Left hindlimb (tissue), 1 donor: ENCODE measurements at regions not wholly inside any gene's neighbourhood (a gene's known extent, or its start where the extent isn't known, plus 50 kb on each side); places are given as distances from the start of the nearest gene placed in this dataset.
"Not testable (repeated sequence)": the region's sequence is repeated elsewhere in the genome, so short reads cannot be mapped to it uniquely, and the experiment has no call there.

Experiments used
- DNase-seq: peaks from one replicate; pipeline ENCODE4 v3.0.0-alpha.2; 2018

DNA sequence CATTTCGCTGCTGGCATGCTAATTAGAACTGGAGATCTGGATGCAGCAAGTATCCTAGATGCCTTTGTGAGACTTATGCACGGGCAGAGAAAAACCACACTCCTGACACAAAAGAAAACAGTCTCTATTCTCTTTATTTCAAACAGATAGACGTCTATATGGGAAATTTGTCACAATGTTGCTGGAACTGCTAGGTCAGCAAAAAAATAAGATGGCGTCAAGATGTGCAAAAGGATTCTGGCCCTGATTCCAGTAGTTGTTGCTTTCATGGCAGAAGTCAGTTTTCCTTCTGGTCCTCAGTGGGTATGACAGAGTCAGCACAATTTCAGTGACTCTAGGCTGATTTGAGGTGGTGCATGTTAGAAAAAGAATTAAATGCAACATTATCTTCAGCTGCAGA is 1068.0 kb downstream of the SLITRK5 start:
- DNase-seq = no peak

DNA sequence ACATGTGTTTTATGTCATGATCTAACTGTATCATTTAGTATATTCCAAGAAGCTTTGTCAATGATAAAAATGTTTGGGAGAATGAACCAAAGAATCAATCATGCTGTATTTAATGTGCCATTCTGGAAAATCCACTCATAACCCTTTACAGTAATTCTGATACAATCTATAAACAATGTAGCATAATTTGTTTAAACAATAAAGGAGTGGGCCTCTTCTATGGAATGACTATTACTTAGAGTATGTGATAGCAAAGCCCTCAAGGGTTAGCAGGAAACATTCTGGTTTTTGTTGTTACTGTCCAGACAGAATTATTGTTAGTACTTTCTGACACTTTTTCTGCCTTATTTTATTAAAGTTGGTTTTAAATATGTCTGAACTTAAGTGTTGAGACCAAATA is 1073.1 kb downstream of the SLITRK5 start:
- DNase-seq = no peak

DNA sequence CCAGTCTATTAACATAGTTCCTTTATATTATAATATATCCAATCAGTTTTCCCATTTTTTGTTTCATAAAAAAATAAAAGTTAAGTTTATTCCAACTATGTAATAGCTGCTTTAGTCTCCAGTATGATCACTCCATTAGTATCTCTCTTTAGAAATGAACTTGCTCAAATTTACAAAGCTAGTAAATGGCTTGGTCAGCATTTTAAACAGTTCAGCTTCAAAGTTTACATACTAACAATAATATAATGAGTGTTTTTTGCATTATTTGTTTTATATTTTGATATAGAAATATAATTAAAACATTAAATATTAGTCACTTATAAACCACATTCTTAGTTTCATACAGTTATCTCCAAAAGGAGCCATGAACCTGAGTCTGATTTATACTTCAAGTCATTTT is 1073.8 kb downstream of the SLITRK5 start:
- no peak for DNase-seq

DNA sequence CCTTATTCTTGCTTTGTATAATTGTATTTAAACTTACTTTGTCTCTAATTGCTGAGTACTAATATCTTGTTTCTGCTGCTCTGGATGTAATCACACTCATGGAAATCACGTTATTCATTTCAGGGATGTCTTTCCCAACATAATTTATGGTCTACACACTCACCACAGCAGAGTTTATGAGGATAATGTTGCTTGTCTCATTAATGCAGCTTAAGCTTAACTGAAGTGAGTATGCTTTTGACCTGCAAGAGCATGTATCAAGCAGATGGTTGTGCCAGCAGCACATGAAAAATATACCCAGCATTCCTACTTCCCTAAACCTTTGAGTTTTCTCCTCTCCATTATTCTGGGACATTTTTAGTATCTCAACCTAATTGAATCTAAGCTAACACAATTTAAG is 1080.9 kb downstream of the SLITRK5 start:
- no peak for DNase-seq

DNA sequence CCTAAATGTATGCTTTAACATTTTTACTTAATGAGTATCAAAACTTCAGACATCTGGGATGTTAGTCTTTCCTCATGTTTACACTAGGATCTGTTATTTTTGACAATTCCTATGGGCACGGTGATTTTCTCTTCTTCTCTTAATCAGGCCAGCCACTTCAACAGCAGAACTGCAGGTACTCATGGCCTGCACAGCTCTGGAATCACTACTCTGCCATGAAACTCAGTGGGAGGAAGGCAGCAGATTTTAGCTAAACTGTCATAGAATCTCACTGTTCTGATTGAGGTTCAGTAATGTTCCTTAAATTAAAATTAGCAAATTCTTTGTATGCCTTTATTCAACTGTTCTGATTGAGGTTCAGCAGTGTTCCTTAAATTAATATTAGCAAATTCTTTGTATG is 1083.0 kb downstream of the SLITRK5 start:
- DNase-seq = no peak

DNA sequence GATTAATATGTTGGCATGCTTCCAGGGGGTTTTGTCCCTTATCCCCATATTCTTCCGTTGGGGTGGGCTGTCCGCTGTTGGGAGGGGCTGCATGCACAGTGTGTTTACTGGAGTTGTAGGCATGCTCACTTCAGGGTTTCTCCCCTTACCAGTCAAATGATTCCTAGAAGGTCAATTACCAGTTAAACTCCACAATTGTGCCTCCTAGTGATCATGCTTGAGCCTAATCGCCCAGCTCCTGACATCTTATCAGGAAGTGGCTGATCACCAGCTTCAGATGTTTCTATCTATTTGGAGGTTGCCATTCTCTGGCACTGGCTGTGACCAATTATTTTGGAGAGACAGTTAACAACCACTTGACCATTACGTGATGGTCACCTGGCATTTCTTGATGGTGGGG is 1090.0 kb downstream of the SLITRK5 start:
- no peak for DNase-seq

DNA sequence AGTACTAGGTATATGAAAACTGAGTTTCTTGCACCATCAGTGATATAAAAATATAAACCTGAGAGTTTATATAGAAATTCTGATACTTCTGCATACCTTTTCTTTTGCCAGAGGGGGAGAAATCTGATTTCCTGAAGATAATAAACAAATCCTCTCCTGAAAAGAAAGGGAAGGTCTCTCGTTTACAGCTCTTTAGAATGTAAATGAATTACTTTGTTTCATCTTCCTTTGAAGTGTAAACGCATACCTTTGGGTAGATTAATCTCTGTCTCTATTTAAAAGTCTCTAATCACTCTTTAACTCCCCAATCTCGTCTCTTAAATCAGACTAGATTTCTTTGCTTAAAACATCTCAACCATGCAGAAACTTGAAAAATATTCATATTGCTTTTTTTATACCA is 1092.9 kb downstream of the SLITRK5 start:
- DNase-seq = no peak

DNA sequence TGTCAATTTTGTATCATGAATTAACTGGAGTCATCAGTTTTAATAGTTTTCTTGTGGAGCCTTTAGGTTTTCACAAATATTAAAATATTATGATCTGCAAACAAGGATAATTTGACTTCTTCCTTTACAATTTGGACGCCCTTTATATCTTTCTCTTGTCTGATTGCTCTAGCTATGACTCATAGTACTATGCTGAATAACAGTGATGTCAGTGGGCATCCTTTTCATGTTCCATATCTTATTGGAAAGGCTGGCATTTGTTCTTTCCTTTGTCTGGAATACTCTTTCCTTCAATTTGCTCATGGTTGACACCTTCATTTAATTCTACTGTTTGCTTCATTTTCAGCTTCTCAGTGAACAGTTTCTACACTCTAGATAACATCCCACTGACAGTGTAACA is 1129.3 kb downstream of the SLITRK5 start:
- DNase-seq = no peak

DNA sequence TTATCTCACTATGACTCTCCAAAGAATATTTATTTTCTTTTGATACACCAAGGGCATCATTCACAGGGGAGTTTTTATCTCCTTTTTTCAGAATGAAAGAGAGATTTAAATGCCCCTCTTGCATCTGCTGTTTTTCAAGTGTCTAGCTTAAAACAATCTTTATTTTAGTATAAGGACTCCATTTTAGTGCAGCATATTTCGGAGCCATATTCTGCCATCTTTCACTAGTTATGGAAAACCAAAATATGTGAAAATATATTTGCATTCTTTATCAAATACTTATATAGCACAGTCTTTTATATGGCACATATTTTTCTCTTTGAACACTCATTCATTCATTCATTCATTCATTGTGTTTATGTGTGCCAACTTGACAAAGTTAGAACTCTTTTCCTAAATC is 1130.2 kb downstream of the SLITRK5 start:
- no peak for DNase-seq

DNA sequence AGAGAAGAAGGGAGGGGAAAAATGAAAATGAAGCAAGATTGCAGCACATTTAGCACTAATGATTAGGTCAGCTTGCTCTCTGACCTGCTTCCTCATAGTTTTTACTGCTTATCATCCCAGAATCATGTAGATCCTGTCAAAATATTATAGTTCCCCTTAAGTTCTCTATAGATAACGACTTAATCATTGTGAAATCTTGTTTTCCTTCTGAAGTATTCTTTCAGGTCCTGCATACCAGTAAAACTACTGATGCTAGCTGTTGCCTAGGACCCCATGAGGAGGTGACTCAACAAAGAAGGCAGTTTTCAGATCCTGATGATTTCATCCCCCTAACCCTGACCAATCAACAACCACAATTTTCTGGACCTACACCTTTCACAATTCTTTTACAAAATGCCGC is 1131.7 kb downstream of the SLITRK5 start:
- DNase-seq = no peak

DNA sequence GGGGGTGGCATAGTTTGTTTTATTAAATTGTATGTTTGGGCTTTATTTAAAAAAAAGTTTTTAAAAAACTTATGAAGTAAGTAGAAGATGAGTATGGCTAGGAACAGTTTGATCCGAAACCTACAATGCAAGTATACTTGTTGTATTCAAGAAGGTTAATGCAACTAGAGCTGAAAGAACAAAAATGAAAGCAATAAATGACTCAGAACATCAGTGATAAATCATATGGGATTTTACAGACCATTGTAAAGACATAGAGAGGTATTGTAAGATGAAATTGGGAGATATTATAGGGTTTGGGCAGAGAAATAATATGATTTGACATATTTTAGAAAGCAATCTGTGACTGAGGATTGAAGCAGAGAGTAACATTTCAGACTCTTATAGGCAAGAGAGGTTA is 1135.3 kb downstream of the SLITRK5 start:
- DNase-seq = no peak

DNA sequence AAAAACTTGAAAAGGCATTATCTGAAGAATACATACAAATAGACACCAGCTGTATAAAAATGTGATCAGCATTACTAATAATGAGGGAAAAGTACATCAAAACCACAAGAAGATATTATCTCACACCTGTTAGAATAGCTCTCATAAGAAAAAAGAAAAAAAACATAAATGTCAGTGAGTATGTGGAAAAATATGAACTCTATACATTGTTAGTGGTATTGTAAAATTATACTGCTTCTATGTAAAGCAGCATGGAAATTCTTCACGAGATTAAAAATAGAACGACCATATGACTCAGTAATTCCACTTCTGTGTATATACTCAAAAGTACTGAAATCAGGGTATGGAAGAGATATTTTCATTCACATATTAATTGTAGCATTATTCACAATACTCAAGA is 1146.4 kb downstream of the SLITRK5 start:
- DNase-seq = no peak

DNA sequence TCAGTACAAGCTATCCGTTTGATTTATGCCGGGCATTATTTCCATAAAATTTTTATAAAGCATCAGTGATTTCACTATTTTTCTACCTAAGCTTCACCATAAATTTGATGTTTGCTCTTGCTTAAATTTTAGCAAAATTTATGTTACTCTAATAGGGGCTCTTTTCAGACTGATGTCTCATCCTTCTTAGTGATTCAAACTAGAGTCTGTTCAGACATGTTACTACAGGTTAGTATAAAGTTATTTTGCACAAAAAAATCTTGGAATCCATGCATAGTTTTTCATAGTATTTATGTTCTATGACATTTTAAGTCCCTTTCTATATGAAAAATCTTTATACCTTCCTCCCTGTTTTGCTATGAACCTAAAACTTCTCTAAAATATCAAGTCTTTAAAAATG is 1151.9 kb downstream of the SLITRK5 start:
- no peak for DNase-seq

DNA sequence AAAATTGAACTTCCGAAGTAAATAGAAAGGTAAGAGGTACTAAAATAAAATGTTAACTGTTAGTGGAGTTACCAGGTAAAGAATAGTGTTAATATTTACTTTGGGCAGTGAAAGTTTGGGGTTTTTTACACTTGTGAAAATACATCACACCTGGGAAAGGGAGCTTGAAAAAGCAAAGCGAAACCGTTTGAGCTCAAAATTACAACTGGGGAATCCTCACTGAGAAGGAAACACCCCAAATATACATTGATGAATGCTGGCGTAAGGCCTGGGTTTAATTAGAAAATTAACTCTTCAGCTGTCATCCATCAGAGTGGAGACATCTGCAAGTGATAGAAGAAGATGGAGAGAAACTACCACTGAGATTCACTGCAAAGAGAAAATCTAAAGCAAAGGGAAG is 1153.0 kb downstream of the SLITRK5 start:
- DNase-seq = no peak

DNA sequence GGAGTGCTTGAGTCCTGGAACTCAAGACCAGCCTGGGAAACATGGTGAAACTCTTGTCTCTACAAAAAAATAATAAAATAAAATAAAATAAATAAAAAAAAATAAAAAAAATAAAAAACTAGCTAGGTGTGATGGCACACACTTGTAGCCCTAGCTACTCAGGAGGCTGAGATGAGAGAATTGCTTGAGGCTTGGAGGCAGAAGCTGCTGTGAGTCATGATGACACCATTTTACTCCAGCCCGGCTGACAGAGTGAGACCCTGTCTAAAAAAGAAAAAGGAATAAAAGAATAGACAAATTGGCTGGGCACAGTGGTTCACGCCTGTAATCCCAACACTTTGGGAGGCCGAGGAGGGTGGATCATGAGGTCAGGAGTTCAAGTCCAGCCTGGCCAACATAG is 1168.9 kb downstream of the SLITRK5 start:
- DNase-seq = no peak

DNA sequence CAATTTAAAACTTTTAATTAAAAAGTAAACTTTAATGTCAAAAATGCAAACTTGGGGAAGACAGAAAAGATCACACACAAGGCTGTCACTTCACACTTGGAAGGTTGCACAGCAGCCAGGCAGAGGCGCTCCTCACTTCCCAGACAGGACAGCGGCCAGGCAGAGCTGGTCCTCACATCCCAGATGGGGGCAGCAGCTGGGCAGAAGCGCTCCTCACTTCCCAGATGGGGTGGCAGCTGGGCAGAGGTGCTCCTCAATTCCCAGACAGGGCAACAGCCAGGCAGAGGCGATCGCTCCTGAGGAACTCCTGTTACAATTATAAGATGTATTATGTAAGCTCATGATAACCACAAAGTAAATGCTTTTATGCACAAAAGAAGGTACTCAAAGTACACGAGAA is 1181.1 kb downstream of the SLITRK5 start:
- not testable (repeated sequence) for DNase-seq

DNA sequence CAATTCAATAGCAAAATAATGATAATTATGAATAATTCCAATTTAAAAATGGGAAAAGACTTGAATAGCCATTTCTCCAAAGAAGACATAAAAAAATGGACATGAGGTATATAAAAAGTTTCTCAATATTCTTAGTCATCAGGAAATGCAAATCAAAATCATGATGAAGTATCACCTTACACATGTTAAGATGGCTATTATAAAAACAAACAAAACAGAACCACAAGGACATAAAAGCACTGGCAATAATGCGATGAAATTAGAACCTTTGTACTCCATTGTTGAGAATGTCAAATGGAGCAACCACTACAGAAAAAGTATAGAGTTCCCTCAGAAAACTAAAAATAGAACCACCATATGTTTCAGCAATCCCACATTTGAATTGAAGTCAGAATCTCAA is 1186.1 kb downstream of the SLITRK5 start:
- DNase-seq = no peak

DNA sequence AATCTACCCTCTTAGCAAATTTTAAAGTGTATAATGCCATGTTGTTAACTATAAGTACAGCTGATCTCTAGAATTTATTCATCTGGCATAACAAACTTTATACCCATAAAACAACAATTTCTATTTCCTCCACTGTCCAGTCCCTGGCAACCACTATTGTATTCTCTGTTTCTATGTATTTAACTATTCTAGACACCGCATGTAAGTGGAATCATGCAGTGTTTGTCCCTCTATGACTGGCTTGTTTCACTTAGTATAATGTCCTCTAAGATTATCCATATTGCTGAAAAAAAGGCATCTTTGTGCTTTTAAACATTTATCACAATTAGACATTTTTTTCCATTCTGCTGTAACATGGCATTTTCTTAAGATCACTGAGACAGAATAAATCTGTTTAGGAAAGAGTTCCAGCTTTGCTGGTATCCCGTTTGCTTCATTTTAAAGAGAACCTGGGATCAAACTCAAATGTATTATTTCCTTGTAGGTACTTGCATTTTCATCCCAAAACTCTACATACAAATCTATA is 1191.0 kb downstream of the SLITRK5 start:
- no peak for DNase-seq

DNA sequence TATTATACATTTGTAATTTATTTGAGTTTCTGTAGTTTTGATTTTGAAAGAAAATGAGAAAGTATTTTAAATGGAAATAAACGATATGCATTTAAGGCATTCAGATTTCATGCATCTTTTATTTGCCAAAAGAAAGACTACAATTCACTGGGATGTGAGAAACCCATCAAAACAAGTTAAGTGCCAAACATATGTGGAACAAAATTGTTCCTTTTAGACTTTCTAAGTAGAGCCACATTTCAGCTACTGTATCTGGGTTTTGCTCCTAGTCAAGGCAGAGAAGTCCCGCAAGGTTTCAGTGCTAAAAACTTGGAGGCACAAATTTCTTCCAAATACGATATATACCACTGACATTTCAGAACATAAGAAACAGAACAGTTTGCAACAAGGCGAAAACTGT is 1191.9 kb downstream of the SLITRK5 start:
- no peak for DNase-seq

DNA sequence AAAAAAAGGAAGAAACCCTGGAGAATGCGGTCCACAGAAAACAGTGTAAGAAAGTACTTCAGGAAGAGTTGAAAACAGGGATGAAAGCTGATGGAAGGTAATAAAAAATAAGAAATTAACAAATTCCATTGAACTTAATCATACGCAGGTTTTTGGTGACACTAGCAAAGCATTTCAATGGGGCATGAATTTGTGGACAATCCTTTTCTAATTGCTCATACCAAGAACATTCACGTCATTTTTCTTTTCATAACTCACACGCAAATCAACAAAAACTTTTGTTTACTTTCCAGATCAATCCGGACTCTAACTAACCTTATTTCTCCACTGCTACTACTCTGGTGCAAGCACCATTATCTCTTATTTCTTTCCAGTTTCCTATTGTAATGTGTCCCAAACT is 1195.0 kb downstream of the SLITRK5 start:
- DNase-seq = no peak

DNA sequence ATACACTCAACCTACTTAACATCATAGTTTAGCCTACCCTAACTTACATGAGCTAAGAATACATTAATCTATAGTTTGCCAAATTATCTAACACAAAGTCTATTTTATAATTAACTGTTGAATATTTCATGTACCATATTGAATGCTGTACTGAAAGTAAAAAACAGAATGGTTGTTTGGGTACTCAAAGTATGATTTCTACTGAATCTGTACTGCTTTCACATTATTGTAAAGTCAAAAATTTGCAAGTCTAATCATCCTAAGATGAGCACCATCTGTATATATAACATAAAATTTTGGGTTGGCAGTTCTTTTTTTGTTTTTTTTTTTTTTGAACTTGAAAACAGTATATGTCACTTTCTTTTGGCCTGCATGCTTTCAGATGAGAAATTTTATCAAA is 1212.6 kb downstream of the SLITRK5 start:
- no peak for DNase-seq

DNA sequence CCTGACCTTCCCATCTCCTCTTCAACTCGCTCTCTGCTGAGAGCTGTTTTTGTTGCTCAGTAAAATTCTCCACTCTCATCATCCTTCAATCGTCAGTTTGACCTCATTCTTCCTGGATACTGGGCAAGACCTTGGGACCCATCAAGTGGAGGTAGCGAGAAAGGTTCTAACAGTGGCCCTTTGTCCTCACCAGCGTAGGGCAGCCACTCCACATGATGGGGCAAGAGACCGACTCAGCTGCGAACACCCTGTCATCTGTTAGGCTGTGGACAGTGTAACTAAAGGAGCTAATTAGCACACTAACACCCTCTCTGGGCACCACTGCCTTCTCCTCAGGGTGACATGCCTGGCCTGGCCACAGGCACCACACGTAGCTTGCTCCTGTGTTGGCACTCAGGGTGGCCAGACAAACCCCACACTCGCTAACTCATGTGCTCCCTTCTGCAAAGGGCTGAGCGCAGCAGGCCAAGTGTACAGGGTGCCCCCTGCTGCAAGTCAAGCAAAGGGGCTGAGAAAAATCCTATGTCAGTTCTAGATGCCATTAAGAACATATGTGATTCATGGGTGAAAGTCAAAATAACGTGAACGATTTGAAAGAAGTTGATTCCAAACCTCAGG is 1216.0 kb downstream of the SLITRK5 start:
- DNase-seq = no peak

DNA sequence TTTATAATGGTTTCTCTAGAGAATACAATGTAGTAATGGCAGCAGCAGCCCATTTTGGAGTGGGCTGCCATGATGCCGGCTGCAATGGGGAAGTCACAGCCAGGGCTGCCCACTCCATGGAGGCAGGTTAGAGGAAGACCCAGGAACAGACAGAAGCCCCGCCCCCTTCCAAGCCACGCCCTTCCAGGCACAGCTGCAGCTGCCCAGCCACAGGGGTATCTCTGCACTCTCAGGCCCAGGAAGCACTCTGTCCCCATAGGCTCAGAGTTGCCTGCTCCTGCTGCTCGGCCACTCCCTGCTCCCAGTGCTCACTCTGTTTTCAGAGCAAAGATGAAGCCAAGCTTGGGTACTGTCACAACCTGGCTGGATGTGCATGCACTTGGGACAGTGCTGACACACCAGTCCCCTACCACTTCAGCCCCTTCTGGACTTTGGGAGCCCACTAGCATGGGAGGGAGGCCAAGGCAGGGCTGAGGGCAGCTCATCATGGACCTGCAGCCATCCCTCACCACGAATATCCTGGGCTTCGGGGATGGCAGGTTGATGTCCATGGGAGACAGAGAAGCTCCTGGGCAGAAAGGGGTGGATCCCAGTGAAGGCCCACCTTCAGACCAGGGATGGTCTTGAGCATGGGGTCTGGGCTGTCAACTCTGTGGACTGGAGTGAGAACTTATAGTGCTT is 1224.2 kb downstream of the SLITRK5 start:
- no peak for DNase-seq

DNA sequence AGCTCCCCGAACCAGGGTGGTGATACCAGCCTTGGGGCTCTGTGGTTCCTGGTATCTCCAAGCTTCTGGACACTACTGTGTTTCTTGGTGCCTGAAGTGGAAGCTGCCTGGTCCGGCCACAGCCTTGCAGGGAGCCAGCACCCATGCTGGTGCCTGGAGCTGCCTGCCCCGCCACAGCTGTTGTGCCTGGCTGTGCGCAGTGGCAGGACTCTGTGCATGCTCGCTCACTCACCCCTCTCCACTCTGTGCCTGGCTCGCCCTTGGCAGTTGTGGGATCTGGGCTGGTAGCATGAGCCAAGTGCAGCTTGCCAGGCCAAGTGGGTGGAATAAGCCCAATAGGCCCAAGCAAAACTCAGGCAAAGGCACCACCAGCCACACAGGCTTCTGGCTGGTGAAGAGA is 1225.3 kb downstream of the SLITRK5 start:
- no peak for DNase-seq

DNA sequence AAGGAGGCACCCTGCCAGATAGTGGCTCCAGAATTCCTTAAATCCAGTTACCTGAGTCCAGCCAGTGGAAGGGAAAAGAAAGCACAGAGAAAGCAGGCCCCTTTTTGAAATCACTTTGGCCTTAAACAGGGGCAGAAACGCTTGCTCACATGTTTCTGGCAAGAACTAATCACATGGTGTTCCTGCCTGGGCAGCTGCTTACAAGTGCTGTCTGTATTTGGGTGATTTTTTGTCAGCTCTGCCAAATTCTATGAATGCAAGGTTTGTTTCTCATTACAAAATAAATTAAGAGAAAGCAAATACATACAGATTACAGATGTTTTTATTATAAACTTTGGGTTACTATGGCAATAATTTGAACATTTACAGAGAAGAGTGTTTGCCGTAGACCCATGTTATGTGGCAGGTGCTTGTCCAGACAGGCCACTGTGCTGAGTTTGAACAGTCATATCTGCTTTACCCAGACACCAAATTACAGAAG is 1237.8 kb downstream of the SLITRK5 start:
- DNase-seq = no peak
